Colon (tissue), 2 donors: ENCODE measurements at regions not wholly inside any gene's neighbourhood (a gene's known extent, or its start where the extent isn't known, plus 50 kb on each side); places are given as distances from the start of the nearest gene placed in this dataset.

ENCODE experiments used
- FAIRE-seq: peaks from 2 replicates; lab custom pipeline; 2012; peaks lifted over from hg19 to GRCh38; lab: Jason Lieb, UNC
- donor health status: control.
- donor health status: control.

DNA sequence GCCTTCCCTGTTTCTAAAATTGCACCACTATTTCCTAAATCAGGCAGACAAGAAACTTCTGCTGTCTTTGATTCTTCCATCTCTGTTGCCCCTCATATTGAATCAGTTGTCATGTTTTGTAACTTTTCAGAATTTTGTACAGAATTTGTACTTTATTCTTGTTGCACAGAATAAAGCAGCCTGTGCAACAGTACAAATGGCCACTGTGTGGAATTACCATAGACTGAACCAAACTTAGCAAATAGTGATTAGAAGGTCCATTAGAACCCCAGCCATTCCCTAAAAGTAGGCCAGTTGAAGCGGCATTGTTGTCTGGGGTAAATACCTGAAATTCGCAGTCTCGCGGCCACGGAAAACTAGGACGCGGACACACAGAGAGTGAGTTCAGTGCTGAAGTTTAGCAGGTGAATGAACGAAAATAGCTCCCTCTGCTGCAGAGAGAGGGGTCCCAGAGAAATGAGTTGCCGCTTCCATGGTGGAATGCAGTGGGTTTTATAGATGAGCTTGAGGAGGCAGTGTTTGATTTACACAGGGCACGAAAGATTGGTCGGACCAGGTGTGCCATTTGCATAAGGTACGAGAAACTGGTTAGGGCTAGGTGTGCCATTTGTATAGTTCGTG, 71.8 kb downstream of the C4orf33 start:
- FAIRE-seq = no peak

DNA sequence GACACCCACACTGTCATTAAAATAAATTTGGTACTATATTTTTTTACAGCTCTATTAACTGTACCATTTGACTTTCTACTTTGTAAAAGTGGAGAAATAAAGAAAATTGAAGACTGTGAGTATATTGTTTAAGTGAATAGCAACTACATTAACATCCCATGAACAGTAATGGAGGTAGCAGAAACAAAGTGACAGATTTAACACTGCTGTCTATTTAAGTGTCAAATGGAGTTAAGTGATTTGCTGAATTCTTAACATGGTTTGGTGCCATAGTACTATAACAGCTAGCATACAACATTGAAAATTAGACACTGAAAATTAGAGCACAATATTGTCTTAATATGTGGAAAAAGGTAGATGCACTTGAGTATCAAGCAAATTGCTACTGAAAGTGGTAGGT, 76.2 kb downstream of the C4orf33 start:
- FAIRE-seq = no peak

- FAIRE-seq = no peak
Measured at GRCh38 chr4:129176864-129177263, 80.9 kb downstream of the C4orf33 start.

DNA sequence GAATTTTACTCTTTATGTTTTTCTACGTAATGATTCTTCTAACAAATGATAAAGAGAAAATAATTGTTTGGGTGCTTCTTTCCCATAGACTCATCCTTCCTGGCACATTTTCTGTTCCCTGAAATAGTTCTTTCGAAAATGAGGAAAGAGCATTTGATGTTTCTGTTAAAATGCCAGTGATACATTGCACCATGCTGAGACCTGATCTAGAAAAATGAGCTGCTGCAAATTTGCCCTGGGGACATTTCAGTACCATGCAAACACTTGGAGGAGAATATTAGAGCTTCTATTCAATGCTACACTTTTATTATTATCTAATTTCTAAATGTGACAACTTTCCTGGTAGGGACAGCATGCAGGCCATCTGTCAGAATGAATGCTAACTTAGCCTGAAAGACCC, 83.3 kb downstream of the C4orf33 start:
- no peak for FAIRE-seq

GRCh38 chr4:129189630-129190029, 93.7 kb downstream of the C4orf33 start:
- FAIRE-seq = no peak

DNA sequence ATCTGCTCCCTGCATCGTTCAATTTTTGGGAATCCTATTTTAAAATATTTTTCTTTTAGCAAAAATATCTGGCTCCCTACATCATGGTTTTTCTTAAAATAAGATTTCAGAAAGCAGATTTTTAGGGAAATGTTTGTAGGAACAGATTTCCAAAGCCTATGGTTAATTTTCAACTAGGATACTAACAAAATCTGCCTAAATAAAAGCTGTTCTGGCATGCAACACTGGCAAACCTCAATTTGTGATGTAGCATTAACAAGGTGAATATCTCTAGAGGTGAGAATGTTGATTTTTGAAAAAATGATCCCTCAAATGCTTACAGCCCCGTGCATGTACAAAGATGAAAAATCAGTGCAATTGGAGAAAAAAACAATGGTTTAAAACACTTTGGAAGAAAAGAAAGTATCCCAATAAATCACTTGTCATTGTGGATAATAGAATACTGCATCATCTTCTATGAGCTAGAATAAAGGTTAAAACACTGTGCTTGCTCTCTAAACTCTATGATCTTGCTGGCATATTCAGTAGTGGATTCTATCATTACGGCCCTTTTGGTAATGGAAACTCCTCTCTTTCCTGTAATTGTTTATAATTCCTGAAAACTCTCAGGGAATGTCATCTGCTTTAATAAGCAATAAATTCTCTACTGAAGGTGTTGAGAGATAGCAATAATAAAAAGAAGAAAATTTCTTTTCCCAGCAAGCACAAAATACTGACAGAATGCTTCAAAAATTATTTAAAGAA, 97.6 kb downstream of the C4orf33 start:
- no peak for FAIRE-seq

DNA sequence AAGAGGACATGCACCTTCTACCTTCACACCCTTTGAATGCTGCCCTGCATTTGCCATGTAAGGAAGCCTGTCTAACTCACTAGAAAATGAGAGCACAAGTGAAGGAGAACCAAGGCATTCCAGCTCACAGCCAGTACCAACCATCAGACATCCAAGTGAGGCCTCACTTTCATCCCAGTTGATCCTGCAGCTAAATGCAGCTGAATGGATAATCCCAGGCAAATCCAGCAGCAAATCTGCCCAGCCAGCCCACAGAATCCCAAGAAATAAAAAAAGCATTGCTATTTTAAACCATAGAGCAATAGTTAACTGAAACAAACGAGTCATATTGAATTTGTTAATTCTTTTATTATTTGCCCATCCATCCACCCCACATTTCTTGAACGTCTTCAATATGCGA, 112.5 kb downstream of the C4orf33 start:
- no peak for FAIRE-seq

- FAIRE-seq = no peak
Measured at GRCh38 chr4:129213692-129214091, 117.7 kb downstream of the C4orf33 start.

- FAIRE-seq = no peak
Measured at GRCh38 chr4:129218360-129218759, 122.4 kb downstream of the C4orf33 start.

GRCh38 chr4:129218897-129219296, 122.9 kb downstream of the C4orf33 start:
- FAIRE-seq = no peak

- FAIRE-seq = no peak
Measured at GRCh38 chr4:129220254-129220653, 124.3 kb downstream of the C4orf33 start.

DNA sequence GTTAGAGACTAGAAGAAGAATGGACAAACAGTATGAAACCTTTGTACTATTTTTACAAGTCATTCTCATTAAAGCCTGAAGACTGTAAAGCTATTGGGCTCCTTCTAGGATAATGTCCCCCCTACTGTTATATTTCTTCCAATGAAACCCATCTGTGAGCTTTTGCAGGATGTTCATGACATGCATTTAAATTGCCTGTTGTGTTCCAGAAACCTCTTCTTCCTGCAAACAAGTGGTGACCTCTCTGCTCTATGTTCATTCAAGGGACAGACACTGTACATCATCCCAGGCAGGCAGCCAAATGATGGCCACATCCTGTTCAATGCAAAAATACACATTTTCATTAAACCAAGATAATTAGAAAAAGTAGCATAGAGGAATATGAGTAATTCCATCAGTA, 128.0 kb downstream of the C4orf33 start:
- FAIRE-seq = no peak

GRCh38 chr4:129230846-129231245, 134.9 kb downstream of the C4orf33 start:
- FAIRE-seq = no peak

DNA sequence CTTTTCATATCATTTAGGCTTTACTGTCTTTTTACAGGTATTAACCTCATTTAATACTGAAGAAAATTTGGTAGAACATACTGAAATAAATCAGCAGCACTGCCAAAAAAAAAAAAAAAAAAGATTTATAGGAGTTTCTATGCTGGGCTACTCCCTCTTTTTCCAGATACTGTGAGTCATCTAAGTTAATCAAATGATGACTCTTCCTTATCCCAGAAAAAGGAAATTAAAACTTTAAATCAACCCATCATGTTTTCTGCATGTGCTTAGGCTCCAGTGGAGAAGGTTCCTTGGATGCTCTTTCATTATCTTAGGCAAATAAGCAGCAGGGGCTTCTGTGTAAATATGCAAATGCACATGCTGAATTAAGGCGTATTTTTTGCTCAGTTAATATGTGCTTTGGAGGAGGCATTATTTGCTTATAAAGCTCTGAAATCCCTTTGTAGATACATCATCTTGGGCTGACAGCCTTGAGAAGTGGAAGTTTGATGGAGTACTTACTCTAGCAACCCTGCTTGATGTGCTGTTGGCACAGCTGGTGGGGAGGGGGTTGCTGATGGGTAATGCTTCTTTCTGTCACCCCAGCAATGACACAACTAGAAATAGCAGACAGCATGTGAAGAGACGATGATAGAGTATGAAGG, 136.1 kb downstream of the C4orf33 start:
- no peak for FAIRE-seq

DNA sequence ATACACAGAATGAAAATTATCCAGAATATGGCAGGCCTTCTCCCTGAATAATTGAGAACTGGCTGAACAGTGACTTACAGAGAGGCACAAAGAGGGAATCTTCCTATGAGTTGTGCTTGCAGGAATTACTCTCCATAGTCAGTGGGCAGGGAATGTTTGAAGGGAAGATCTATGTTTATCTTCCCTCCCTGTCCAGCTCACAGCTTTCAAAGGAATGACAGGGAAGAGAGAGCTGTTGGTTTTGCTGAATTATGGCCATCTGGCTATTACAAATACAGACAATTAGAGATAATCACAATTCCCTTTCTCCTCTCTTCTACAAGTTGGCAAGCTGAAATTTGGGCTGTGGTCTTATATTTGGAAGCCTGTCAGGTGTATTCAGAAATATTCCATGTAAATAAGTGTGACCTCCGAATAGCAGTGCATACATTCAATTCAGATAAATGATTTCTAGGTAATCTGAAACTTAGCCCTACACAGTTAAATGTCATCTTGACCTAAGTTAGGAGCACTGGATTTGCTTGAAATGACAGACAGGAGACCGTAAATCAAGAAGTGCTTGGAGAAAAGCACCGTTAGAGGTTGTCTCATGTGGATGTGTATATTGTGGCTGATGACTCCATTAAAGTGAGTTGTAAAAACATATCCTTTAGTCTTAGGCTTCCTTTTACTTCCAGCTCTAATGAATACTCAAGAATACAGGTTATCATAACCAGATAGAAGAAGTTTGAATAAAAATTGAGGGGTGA, 136.8 kb downstream of the C4orf33 start:
- FAIRE-seq = no peak

- no peak for FAIRE-seq
Measured at GRCh38 chr4:129233691-129234090, 137.7 kb downstream of the C4orf33 start.

GRCh38 chr4:129236351-129236750, 140.4 kb downstream of the C4orf33 start:
- FAIRE-seq = no peak

DNA sequence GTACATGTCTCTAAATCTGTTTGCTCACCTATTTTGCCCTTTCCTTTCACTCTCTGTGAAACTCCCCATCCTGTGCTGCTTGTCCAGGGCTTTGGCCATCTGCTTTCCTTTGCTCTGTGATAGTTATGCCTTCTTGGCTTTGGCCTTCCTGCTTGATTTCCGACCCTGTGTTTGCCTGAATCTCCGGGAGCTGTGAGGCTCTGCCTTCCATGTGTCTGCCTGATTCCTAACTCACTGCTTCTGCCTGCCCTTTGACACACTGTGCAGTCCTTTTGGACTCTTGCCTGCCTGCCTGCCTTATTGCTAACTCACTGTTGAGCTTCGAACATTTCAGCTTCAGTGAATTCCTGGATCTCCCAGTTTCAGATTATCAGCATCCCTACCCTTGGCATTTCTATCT, 143.1 kb downstream of the C4orf33 start:
- FAIRE-seq = no peak

DNA sequence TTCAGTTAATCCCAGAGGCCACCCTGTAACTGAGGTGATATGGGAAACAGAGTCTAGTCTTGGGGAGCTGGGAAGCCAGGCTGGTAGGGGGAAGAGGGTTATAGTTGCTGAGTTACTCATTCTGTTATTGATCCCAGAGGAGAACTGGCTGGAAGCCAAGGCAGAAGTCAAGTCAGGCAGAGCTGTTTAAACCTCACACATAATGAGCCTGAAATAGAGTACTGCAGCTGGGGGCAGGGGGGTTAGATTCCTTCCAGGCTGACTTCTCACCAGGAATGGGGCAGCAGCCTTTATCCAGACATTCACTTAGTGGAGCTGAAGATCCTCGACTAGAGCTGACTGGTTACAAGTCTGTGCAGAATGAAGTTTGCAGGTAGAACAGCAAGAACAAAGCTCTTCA, 144.9 kb downstream of the C4orf33 start:
- no peak for FAIRE-seq

- FAIRE-seq = no peak
Measured at GRCh38 chr4:129246145-129246544, 150.2 kb downstream of the C4orf33 start.

- no peak for FAIRE-seq
Measured at GRCh38 chr4:129246910-129247461, 151.0 kb downstream of the C4orf33 start.

GRCh38 chr4:129248621-129249020, 152.7 kb downstream of the C4orf33 start:
- no peak for FAIRE-seq

GRCh38 chr4:129254126-129254525, 158.2 kb downstream of the C4orf33 start:
- FAIRE-seq = no peak
